A549 (cell line): ENCODE measurements at regions not wholly inside any gene's neighbourhood (a gene's known extent, or its start where the extent isn't known, plus 50 kb on each side); places are given as distances from the start of the nearest gene placed in this dataset.
A peak's percentile ranks its signal among the peaks of the same experiment; 100 is the strongest.

Experiments used
- ATAC-seq, 2 experiments: fragments of 200-7000 bp in 1 of 2; fragments of >200 bp in 1 of 2; cut with Nextera tagmentation in 1 of 2; cut with Tn5 transposase in 1 of 2; 3 replicates each; pipeline versions ENCODE4 v1.8.0 to v1.9.1; 2018 to 2020; ENCODE audit warnings: mild to moderate bottlenecking in 1 of 2, moderate library complexity in 1 of 2
- CTCF ChIA-PET: fragments of 300-600 bp; sonication (Branson Sonifier 250); formaldehyde crosslinking; extraction: SDS; loops from one replicate; lab custom pipeline; 2021; ENCODE audit warnings: antibody characterized with exemption, inconsistent platforms; lab: Yijun Ruan, JAX
- POLR2A ChIA-PET: fragments of 350-600 bp; formaldehyde crosslinking; extraction: SDS; loops from one replicate; lab custom pipeline; 2021; ENCODE audit warnings: antibody characterized with exemption, inconsistent platforms; lab: Yijun Ruan, JAX
- DNase-seq, 2 experiments: peaks; one replicate each; pipeline versions ENCODE4 v3.0.0 to v3.0.0-alpha.2; 2011 to 2016; ENCODE audit warnings: low read depth in 1 of 2, low spot score in 1 of 2
- FAIRE-seq: peaks from 2 replicates; lab custom pipeline; 2011; peaks lifted over from hg19 to GRCh38; lab: Jason Lieb, UNC
- H3K27ac ChIP-seq, 2 experiments: fragments of >200 bp; sonication (Bioruptor Twin); formaldehyde crosslinking; 3 replicates each; pipeline ENCODE4 v1.5.1; 2016 to 2017
- H3K4me1 ChIP-seq: fragments of >200 bp; sonication (Bioruptor Twin); formaldehyde crosslinking; 3 replicates; pipeline ENCODE4 v1.6.1; 2016
- H3K4me2 ChIP-seq: fragments of >200 bp; sonication (Bioruptor Twin); formaldehyde crosslinking; 3 replicates; pipeline ENCODE4 v1.6.1; 2016
- H3K4me3 ChIP-seq: fragments of >200 bp; sonication (Bioruptor Twin); formaldehyde crosslinking; 3 replicates; pipeline ENCODE4 v1.5.1; 2016
- H3K9me3 ChIP-seq: fragments of >200 bp; sonication (Bioruptor Twin); formaldehyde crosslinking; 3 replicates; pipeline ENCODE4 v1.6.1; 2016
- CBX8 ChIP-seq: fragments of 200-600 bp; sonication (generic); IDR thresholded peaks from 2 replicates; pipeline ENCODE4 v1.6.1; 2016
- CHD4 ChIP-seq: fragments of 200-600 bp; sonication (generic); IDR thresholded peaks from 2 replicates; pipeline ENCODE4 v1.6.1; 2016; ENCODE audit warnings: antibody characterized with exemption, mild to moderate bottlenecking, borderline replicate concordance
- FOSL2 ChIP-seq, 2 experiments: fragments of 450-650 bp in 1 of 2; fragments of >200 bp in 1 of 2; sonication (Bioruptor Twin) in 1 of 2; formaldehyde crosslinking; IDR thresholded peaks; 2 replicates each; pipeline versions ENCODE4 v1.5.0 to v1.6.1; 2016 to 2020; ENCODE audit warnings: mild to moderate bottlenecking in 1 of 2, moderate library complexity in 1 of 2
- GATA3 ChIP-seq: IDR thresholded peaks from 2 replicates; pipeline ENCODE4 v1.6.1; 2012; ENCODE audit warnings: borderline replicate concordance
- HOXB5 ChIP-seq: fragments of 250-450 bp; sonication (Bioruptor Pico); IDR thresholded peaks from 2 replicates; pipeline ENCODE4 v1.5.0; 2020; ENCODE audit warnings: mild to moderate bottlenecking, moderate library complexity
- KDM5A ChIP-seq: fragments of 200-600 bp; sonication (generic); IDR thresholded peaks from 2 replicates; pipeline ENCODE4 v1.6.1; 2016; ENCODE audit warnings: antibody characterized with exemption, mild to moderate bottlenecking
- MAFK ChIP-seq: fragments of 450-650 bp; IDR thresholded peaks from 2 replicates; pipeline ENCODE4 v1.6.1; 2014; ENCODE audit not compliant: partially characterized antibody
- NFE2L2 ChIP-seq: fragments of 150-350 bp; conservative IDR thresholded peaks from 2 replicates; pipeline ENCODE4 v1.6.1; 2014; ENCODE audit warnings: low read length
- PHF8 ChIP-seq: fragments of 200-600 bp; sonication (generic); IDR thresholded peaks from 2 replicates; pipeline ENCODE4 v1.6.1; 2016; ENCODE audit warnings: low read depth, mild to moderate bottlenecking, antibody characterized with exemption, moderate library complexity, borderline replicate concordance
- POLR2AphosphoS2 ChIP-seq: conservative IDR thresholded peaks from 2 replicates; pipeline ENCODE4 v1.6.1; 2012; ENCODE audit warnings: low read length, improper control_type of control experiment, inconsistent platforms
- RFX5 ChIP-seq: fragments of 450-650 bp; IDR thresholded peaks from 2 replicates; pipeline ENCODE4 v1.7.1; 2014; ENCODE audit warnings: antibody characterized with exemption, mild to moderate bottlenecking, moderate library complexity
- TFCP2L1 ChIP-seq: fragments of 250-450 bp; sonication (Bioruptor Pico); IDR thresholded peaks from 2 replicates; pipeline ENCODE4 v1.5.0; 2021; ENCODE audit warnings: mild to moderate bottlenecking
- ZNF302 ChIP-seq: fragments of 250-450 bp; sonication (Bioruptor Pico); IDR thresholded peaks from 2 replicates; pipeline ENCODE4 v1.9.0; 2021; ENCODE audit warnings: inconsistent platforms, mild to moderate bottlenecking, moderate library complexity
- WGBS: methylation state at CpG from one replicate; pipeline ENCODE4 v1.1.6; 2017; ENCODE audit errors: missing lambda C conversion rate; 5-methylcytosine and 5-hydroxymethylcytosine counted together
- TF ChIP-seq, protein P1 (sequence below): fragments of >200 bp; sonication (Bioruptor Twin); formaldehyde crosslinking; IDR thresholded peaks from 2 replicates; pipeline ENCODE4 v1.6.1; 2016

DNA sequence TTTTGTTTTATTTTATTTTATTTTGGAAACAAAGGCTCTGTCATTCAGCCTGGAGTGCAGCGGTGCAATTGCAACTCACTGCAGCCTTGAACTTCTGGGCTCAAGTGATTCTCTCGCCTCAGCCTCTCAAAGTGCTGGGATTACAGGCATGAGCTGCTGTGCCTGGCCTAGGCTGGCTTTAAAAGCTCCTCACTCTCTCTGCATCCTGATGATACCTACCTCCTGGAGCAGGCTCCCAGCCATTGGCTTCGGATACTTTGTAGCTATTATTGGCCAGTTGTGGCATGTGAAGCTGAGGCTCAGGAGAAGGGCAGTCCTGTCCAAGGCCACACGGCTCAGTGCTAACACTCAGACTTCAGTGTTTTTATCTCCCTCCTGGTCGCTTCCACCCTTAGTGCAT is 158.0 kb downstream of the SEC14L1 start:
- Histone ChIP-seq H3K4me1 (peaks cover 79% of the 10 kb centered on the region), H3K4me2 (no peak overlapping the region), H3K4me3 (no peak overlapping the region), H3K27ac (peak overlapping the region in 1 of 2 experiments; percentile 49; a peak in 2 of 6 replicates)
- no peak for FAIRE-seq
- no peak for TF ChIP-seq CBX8
- TF ChIP-seq TFCP2L1 = no peak
- no peak for TF ChIP-seq MAFK
- TF ChIP-seq POLR2AphosphoS2 = no peak
- TF ChIP-seq, protein P1, sequence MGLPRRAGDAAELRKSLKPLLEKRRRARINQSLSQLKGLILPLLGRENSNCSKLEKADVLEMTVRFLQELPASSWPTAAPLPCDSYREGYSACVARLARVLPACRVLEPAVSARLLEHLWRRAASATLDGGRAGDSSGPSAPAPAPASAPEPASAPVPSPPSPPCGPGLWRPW = no peak
- TF ChIP-seq, all 56 proteins: peak for 0
- CTCF ChIA-PET = interaction anchor here (1.2 to 2.9 kb wide), 5 partner anchors 9 to 32 kb away, joined by 4 to 16 read pairs (median 5); no protein-coding TSS in a partner anchor
- POLR2A ChIA-PET = interaction anchor here (1.8 to 2.3 kb wide), 2 partner anchors 10 to 12 kb away, joined by 4 to 7 read pairs; no protein-coding TSS in a partner anchor
- WGBS = 89% methylated on average over 5 of the region's 5 CpGs
- no peaks in the 10 kb centered on the region for H3K9me3 ChIP-seq
- DNase-seq (peak in 1 of 2 experiments; percentile 11), ATAC-seq (peak in 1 of 2 experiments; percentile 8; a peak in 3 of 6 replicates)

GRCh38 chr17:77299256-77300015 is 158.7 kb downstream of the SEC14L1 start:
- CTCF ChIA-PET = interaction anchor here (0.6 to 2.9 kb wide), 9 partner anchors 9 to 203 kb away, joined by 3 to 16 read pairs (median 4); no protein-coding TSS in a partner anchor
- H3K4me1 ChIP-seq = peaks cover 81% of the 10 kb centered on the region
- FAIRE-seq = no peak

DNA sequence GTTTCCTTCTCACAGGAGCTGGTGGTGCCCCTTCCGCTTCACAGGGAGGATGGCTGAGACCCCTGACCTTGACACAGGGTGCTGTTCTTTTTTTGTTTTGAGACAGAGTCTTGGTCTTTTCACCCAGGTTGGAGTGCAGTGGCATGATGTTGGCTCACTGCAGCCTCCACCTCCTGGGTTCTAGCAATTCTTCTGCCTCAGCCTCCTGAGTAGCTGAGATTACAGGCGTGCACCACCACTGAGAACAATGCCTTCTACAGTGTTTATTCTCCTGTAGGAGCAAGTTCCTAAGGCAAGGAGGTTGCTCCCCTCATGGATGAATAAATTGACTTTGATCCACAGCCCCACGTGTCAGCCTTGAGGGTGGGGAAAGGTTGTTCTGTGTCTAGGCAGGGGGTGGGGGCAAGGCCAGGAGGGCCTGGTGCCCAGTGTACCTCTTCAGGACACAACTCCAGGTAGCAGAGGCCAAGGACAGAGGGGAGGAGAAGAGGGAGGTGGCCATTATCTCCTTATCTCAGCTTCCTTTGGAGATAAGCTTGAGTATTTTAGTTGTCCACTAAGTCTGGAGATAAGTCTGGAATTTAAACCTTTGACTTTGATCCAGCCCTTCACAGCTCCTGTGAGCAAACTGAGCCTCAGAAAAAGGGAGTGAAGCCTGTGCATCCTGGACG is 159.4 kb downstream of the SEC14L1 start:
- WGBS = 74% methylated on average over 4 of the region's 4 CpGs
- ATAC-seq = no peak

More at GRCh38 chr17:77299256-77300015, 158.7 kb downstream of the SEC14L1 start:
- POLR2A ChIA-PET = interaction anchor here (1.8 to 2.3 kb wide), 2 partner anchors 11 to 12 kb away, joined by 4 to 8 read pairs; no protein-coding TSS in a partner anchor
- ATAC-seq (no peak), DNase-seq (peak in 1 of 2 experiments; percentile 20)
- H3K9me3 ChIP-seq = no peaks in the 10 kb centered on the region
- H3K27ac ChIP-seq = peak overlapping the region in 1 of 2 experiments; percentile 88; a peak in 3 of 6 replicates
- H3K4me3 ChIP-seq = no peak overlapping the region
- TF ChIP-seq GATA3 (peak; percentile 27; the same call in 1 of the 2 replicates), HOXB5 (no peak), FOSL2 (IDR thresholded peaks at IDR 0.05) (no peak), FOSL2 (CRISPR knock-in tag; IDR thresholded peaks at IDR 0.05) (no peak)
- no peak overlapping the region for H3K4me2 ChIP-seq
- WGBS = 99% methylated on average over 6 of the region's 6 CpGs

DNA sequence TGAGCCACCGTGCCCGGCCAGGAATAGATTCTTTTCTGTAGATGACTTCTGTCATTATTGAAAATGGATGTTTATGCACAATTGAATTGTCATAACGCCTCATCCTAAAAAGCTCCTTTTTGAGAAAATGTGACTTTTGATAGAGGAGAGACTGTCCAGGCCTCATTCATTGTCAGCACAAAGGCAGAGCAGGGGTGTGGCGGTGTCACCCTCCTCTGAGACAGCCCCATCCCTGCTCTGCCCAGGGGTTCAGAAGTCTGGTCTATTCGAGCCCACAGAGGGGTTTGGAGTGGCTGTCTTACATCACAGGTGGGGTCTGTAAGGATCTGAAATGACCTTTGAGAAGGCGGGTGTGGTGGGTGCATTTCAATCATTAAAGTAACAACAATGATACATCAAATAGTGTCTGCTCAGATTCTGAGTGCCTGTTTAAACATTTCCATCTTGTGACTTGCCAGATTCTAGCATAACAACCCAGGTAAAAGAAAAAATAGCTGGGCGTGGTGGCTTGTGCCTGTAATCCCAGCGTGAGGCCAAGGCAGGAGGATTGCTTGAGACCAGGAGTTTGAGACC is 161.0 kb downstream of the SEC14L1 start:
- TF ChIP-seq NFE2L2 (no peak), RFX5 (no peak), TFCP2L1 (no peak), PHF8 (no peak), MAFK (no peak), POLR2AphosphoS2 (peak; percentile 34; the same call in 1 of the 2 replicates)
- Histone ChIP-seq H3K9me3 (no peaks in the 10 kb centered on the region), H3K27ac (peak overlapping the region in 1 of 2 experiments; percentile 88; a peak in 4 of 6 replicates), H3K4me3 (no peak overlapping the region), H3K4me2 (peak overlapping the region; percentile 23), H3K4me1 (peaks cover 93% of the 10 kb centered on the region)
- ChIA-PET POLR2A (interaction anchor here (0.6 to 2.3 kb wide), 3 partner anchors 13 to 206 kb away, joined by 3 to 8 read pairs (median 3); no protein-coding TSS in a partner anchor), CTCF (interaction anchor here (1.0 to 1.4 kb wide), 2 partner anchors 29 to 46 kb away, joined by 3 to 4 read pairs; no protein-coding TSS in a partner anchor)
- no peak for DNase-seq
- ATAC-seq = no peak
- FAIRE-seq = no peak
- WGBS = 66% methylated on average over 8 of the region's 8 CpGs

More for the DNA sequence above, 159.4 kb downstream of the SEC14L1 start:
- peak in 1 of 2 experiments; percentile 9 for DNase-seq
- H3K4me3 ChIP-seq = no peak overlapping the region
- H3K4me1 ChIP-seq = peaks cover 85% of the 10 kb centered on the region
- peak overlapping the region in 1 of 2 experiments; percentile 88; a peak in 3 of 6 replicates for H3K27ac ChIP-seq
- no peaks in the 10 kb centered on the region for H3K9me3 ChIP-seq
- POLR2A ChIA-PET = interaction anchor here (1.8 to 2.3 kb wide), 2 partner anchors 11 to 13 kb away, joined by 4 to 8 read pairs; no protein-coding TSS in a partner anchor
- TF ChIP-seq, protein P1 = no peak
- TF ChIP-seq CHD4 (no peak), MAFK (no peak), KDM5A (no peak), ZNF302 (CRISPR knock-in tag) (no peak)
- TF ChIP-seq, all 56 proteins: peak for 0
- CTCF ChIA-PET = interaction anchor here (0.6 to 2.9 kb wide), 10 partner anchors 8 to 202 kb away, joined by 3 to 16 read pairs (median 4); no protein-coding TSS in a partner anchor
- H3K4me2 ChIP-seq = 0 out of 3 replicates have a peak overlapping the region, but pooled peaks have one; percentile 11
- no peak for FAIRE-seq
